Mononuclear cell (primary cell): ENCODE measurements at regions not wholly inside any gene's neighbourhood (a gene's known extent, or its start where the extent isn't known, plus 50 kb on each side); places are given as distances from the start of the nearest gene placed in this dataset.

Source experiments
- H3K27me3 ChIP-seq: 2 replicates; pipeline ENCODE4 v1.6.0; 2011; ENCODE audit warnings: low read length, control low read depth; ENCODE audit not compliant: insufficient read depth
- H3K4me1 ChIP-seq: 2 replicates; pipeline ENCODE4 v1.5.1; 2011; ENCODE audit warnings: mild to moderate bottlenecking, low read length, control low read depth; ENCODE audit not compliant: insufficient read depth
- H3K4me3 ChIP-seq: 2 replicates; pipeline ENCODE4 v1.5.1; 2011; ENCODE audit warnings: mild to moderate bottlenecking, low read length, moderate library complexity
- H3K9me3 ChIP-seq: 2 replicates; pipeline ENCODE4 v1.5.1; 2011; ENCODE audit warnings: low read depth, mild to moderate bottlenecking, control low read depth, low read length

- no peaks in the 10 kb centered on the region for H3K27me3 ChIP-seq
- H3K9me3 ChIP-seq: no peaks in the 10 kb centered on the region
- H3K4me1 ChIP-seq: peaks cover 72% of the 10 kb centered on the region
- no peak overlapping the region for H3K4me3 ChIP-seq
Measured at GRCh38 chr2:43019536-43020183, 206.7 kb downstream of the ZFP36L2 start.

DNA sequence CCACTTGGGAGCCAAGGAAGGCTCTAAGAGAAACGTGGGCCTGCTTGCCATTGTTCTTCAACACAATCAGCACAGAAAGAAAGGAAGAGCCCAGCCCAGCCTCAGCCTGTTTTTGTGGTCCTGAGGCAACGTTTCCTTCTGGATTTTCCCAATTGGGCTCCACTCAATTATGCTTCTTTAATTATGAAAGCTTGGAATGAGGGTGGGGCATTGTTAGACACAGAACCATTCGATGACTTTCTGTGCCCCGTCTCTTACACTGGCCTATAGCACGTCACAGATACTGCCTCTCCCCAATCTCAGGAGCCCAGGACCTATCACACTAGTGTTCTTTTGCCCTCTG, 207.4 kb downstream of the ZFP36L2 start:
- Histone ChIP-seq H3K4me3 (no peak overlapping the region), H3K4me1 (peaks cover 73% of the 10 kb centered on the region), H3K27me3 (no peaks in the 10 kb centered on the region), H3K9me3 (no peaks in the 10 kb centered on the region)

DNA sequence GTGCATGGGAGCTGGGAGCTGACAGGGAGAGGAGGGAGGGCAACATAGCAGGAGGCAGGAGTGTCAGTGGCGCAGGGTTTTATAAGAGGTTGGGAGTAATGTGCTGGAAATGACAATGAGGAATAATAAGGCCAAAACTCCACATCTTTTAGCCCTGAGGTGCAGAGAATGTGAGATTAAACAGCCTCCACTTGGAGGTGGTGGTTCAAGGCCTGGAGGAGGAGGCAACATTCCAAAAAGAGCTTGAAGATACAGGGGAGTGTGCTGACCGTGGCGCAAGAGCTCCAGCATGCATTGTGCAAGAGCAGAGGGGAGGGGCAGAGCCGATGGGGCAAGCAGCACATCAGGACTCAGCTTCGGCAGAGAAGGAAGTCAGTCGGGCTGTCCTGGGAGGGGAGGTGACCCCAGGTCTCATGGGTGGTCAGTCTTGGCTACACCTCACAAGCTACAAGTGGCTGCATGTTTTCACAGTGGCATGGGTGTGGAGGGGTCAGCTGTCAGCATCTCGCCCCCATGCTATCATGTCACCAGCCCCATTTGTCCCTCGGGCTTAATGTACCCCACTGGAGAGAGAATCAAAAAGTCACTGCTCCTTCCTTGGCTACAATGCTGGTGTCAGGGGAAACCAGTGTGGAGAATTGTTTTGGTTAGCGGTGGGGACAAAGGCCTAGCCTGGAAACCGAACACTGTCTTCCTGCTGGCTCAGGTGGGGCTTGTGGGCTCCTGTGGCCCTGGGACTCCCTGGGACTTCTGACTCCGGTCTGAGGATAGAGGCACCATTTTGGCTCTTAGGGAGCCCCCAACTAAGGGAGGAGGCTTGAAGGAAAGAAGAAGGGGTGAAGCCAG, 208.0 kb downstream of the ZFP36L2 start:
- peaks cover 78% of the 10 kb centered on the region for H3K4me1 ChIP-seq
- no peak overlapping the region for H3K4me3 ChIP-seq
- H3K9me3 ChIP-seq: no peaks in the 10 kb centered on the region
- H3K27me3 ChIP-seq: no peaks in the 10 kb centered on the region

DNA sequence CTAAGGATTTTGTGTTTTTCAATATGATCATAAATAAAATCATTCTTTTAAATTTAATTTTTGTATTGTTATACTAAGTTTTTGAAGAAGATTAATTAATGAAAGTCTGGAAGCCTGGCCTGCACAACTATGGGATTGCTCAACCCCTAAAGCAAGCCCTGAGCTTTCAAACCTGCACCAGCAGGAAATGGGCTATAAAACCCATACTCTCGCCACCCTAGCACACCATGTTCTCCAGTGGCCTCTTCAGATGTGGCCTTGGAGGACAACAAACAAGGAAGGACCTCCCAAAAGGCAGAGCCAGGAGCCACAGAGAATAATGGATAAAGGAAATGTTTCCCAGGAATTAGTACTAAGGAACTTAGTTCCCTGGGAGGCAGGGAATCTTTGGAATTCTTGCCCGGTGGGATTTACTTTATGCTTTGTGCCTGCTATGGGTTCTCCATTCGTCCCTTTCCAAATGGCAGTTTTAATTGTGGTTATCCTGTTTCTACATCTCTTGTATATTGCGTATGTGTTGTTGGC, 212.5 kb downstream of the ZFP36L2 start:
- Histone ChIP-seq H3K9me3 (no peaks in the 10 kb centered on the region), H3K4me1 (peaks cover 62% of the 10 kb centered on the region), H3K4me3 (no peak overlapping the region), H3K27me3 (no peaks in the 10 kb centered on the region)

GRCh38 chr2:43012966-43013365, 213.4 kb downstream of the ZFP36L2 start:
- H3K4me1 ChIP-seq: peaks cover 53% of the 10 kb centered on the region
- H3K4me3 ChIP-seq: no peak overlapping the region
- H3K27me3 ChIP-seq: no peaks in the 10 kb centered on the region
- H3K9me3 ChIP-seq: no peaks in the 10 kb centered on the region

DNA sequence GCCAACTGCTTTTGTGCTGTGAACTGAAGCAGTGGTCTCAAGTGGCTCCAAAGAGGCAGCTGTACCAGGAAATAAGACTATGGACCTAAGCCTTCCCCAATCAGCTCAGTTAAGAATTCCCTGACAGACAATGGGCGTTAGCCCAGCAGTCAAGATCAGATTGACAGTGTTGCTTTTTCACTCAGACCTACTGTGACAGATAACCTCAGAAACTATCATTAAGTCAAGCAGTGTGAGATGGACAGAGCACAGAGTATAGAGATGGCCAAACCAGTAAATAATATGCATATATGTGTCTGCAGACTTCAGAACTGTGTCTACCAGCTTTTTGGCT, 215.3 kb downstream of the ZFP36L2 start:
- Histone ChIP-seq H3K9me3 (no peaks in the 10 kb centered on the region), H3K4me3 (no peak overlapping the region), H3K27me3 (no peaks in the 10 kb centered on the region), H3K4me1 (peaks cover 37% of the 10 kb centered on the region)

- Histone ChIP-seq H3K4me1 (peaks cover 37% of the 10 kb centered on the region), H3K9me3 (no peaks in the 10 kb centered on the region), H3K27me3 (no peaks in the 10 kb centered on the region), H3K4me3 (no peak overlapping the region)
Measured at GRCh38 chr2:43010438-43011157, 215.8 kb downstream of the ZFP36L2 start.

DNA sequence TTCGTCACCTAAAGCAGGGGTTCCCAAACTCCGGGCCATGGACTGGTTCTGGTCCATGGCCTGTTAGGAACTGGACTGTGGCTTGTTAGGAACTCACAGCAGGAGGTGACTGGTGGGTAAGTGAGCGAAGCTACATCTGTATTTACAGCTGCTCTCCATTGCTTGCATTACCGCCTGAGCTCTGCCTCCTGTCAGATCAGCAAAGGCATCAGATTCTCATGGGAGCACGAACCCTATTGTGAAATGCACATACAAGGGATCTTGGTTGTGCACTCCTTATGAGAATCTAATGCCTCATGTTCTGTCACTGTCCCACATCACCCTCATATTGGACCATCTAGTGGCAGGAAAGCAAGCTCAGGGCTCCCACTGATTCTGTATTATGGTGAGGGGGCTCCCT, 217.0 kb downstream of the ZFP36L2 start:
- H3K9me3 ChIP-seq: no peaks in the 10 kb centered on the region
- H3K4me3 ChIP-seq: no peak overlapping the region
- no peaks in the 10 kb centered on the region for H3K27me3 ChIP-seq
- peaks cover 37% of the 10 kb centered on the region for H3K4me1 ChIP-seq

GRCh38 chr2:43008388-43008787, 216.0 kb upstream of the HAAO start:
- H3K4me1 ChIP-seq: peaks cover 28% of the 10 kb centered on the region
- H3K27me3 ChIP-seq: no peaks in the 10 kb centered on the region
- H3K9me3 ChIP-seq: no peaks in the 10 kb centered on the region
- H3K4me3 ChIP-seq: no peak overlapping the region

DNA sequence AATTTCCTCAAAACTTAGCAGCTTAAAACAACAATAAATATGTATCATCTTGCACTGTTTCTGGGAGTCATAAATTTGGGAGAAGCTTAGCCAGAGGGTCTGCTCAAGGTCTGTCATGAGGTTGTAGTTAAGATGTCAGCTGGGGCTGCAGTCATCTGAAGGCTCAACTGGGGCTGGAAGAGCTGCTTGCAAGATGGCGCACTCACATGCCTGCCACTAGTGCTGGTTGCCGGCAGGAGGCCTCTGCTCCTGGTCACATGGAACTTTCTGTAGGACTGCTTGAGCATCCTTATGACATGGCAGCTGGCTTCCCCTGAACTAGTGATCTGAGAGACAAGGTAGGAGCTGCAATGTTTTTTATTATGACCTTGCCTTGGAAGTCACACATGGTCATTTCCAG, 215.5 kb upstream of the HAAO start:
- no peaks in the 10 kb centered on the region for H3K9me3 ChIP-seq
- H3K27me3 ChIP-seq: no peaks in the 10 kb centered on the region
- H3K4me3 ChIP-seq: no peak overlapping the region
- peaks cover 26% of the 10 kb centered on the region for H3K4me1 ChIP-seq

GRCh38 chr2:43006834-43007543, 214.6 kb upstream of the HAAO start:
- Histone ChIP-seq H3K9me3 (no peaks in the 10 kb centered on the region), H3K4me1 (peaks cover 26% of the 10 kb centered on the region), H3K27me3 (no peaks in the 10 kb centered on the region), H3K4me3 (no peak overlapping the region)

- Histone ChIP-seq H3K9me3 (no peaks in the 10 kb centered on the region), H3K4me1 (peaks cover 26% of the 10 kb centered on the region), H3K4me3 (no peak overlapping the region), H3K27me3 (no peaks in the 10 kb centered on the region)
Measured at GRCh38 chr2:43005975-43006833, 213.8 kb upstream of the HAAO start.

GRCh38 chr2:43005245-43005974, 213.0 kb upstream of the HAAO start:
- H3K4me3 ChIP-seq: no peak overlapping the region
- peaks cover 19% of the 10 kb centered on the region for H3K4me1 ChIP-seq
- no peaks in the 10 kb centered on the region for H3K9me3 ChIP-seq
- H3K27me3 ChIP-seq: no peaks in the 10 kb centered on the region

DNA sequence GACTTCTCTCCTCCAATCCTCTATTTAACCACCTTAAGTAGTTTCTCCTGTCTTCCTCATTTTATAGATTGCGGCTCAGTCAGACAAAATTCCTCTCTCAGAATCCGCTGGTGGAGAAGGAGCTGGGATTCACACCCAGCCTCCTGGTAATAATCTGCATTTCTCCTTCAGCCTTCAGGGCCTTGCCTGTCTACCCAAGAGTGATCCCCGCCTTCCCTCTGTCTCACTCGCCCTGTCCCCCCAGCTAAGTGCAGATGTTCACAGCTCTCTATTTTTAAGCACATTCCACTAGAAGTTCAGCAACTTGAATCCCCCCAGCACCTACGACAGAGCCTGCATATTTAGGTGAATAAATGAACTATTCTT, 212.5 kb upstream of the HAAO start:
- no peaks in the 10 kb centered on the region for H3K27me3 ChIP-seq
- H3K4me1 ChIP-seq: peaks cover 17% of the 10 kb centered on the region
- no peaks in the 10 kb centered on the region for H3K9me3 ChIP-seq
- H3K4me3 ChIP-seq: no peak overlapping the region
